HCT116 (cell line): ENCODE measurements at regions not wholly inside any gene's neighbourhood (a gene's known extent, or its start where the extent isn't known, plus 50 kb on each side); places are given as distances from the start of the nearest gene placed in this dataset.

ENCODE experiments used
- ATAC-seq: fragments of 200-7000 bp; cut with Tn5 transposase; 2 replicates; pipeline ENCODE4 v1.9.1; 2020; ENCODE audit warnings: mild to moderate bottlenecking, moderate library complexity
- BruUV-seq: library from RNA; stranded (reverse); fragments of 400-500 nt; replicated peaks from 2 replicates; lab custom pipeline; 2021; lab: Mats Ljungman, UMichigan
- CTCF ChIA-PET: fragments of 300-600 bp; sonication (Branson Sonifier 250); formaldehyde crosslinking; loops from one replicate; lab custom pipeline; 2021; ENCODE audit warnings: antibody characterized with exemption; lab: Charles Lee
- POLR2A ChIA-PET: fragments of 300-600, 350-600 bp; sonication (Branson Sonifier 250); formaldehyde crosslinking; loops from one replicate; lab custom pipeline; 2021; ENCODE audit warnings: antibody characterized with exemption; lab: Charles Lee
- RAD21 ChIA-PET, 2 experiments: fragments of 300-600 bp; sonication (Branson Sonifier 250); formaldehyde crosslinking; loops; one replicate each; lab custom pipeline; 2023; ENCODE audit warnings: low total read pairs in 2 of 2; ENCODE audit not compliant: uncharacterized antibody in 2 of 2, unreplicated experiment in 2 of 2, low non-redundant PET in 1 of 2; lab: Charles Lee
- DNase-seq: peaks from one replicate; pipeline ENCODE4 v3.0.0-alpha.2; 2010; ENCODE audit warnings: low read depth, low spot score
- H2AFZ ChIP-seq: fragments of 200-600 bp; shearing (Covaris generic), sonication (generic); 2 replicates; pipeline ENCODE4 v1.6.1; 2017; ENCODE audit warnings: low read depth, mixed run types, mixed read lengths, antibody characterized with exemption, low read length; ENCODE audit not compliant: poor library complexity, severe bottlenecking
- H3K27ac ChIP-seq: 2 replicates; pipeline ENCODE4 v1.5.1; 2012; ENCODE audit warnings: low read depth, low read length
- H3K27me3 ChIP-seq: fragments of 200-600 bp; sonication (generic); 2 replicates; pipeline ENCODE4 v1.6.1; 2016; ENCODE audit warnings: mixed run types, low read length, mixed read lengths; ENCODE audit not compliant: insufficient read depth
- H3K36me3 ChIP-seq, 2 experiments: fragments of 200-500 bp in 1 of 2; fragments of 200-600 bp in 1 of 2; sonication (Bioruptor generic) in 1 of 2; sonication (generic) in 1 of 2; 2 replicates each; pipeline versions ENCODE4 v1.5.1 to v1.6.1; 2014 to 2016; ENCODE audit warnings: low read length in 2 of 2, inconsistent platforms in 1 of 2, mixed read lengths in 1 of 2, mixed run types in 1 of 2; ENCODE audit not compliant: insufficient read depth in 2 of 2, control insufficient read depth in 1 of 2
- H3K4me1 ChIP-seq, 2 experiments: fragments of 200-600 bp in 1 of 2; sonication (generic) in 1 of 2; 2 replicates each; pipeline versions ENCODE4 v1.5.1 to v1.6.1; 2012 to 2017; ENCODE audit warnings: low read length in 2 of 2, inconsistent platforms in 1 of 2, mild to moderate bottlenecking in 1 of 2, mixed read lengths in 1 of 2, mixed run types in 1 of 2, moderate library complexity in 1 of 2; ENCODE audit not compliant: insufficient read depth in 2 of 2, control insufficient read depth in 1 of 2
- H3K4me2 ChIP-seq: fragments of 200-600 bp; sonication (generic); 2 replicates; pipeline ENCODE4 v1.6.1; 2017; ENCODE audit warnings: mixed run types, low read length, mixed read lengths
- H3K4me3 ChIP-seq, 2 experiments: fragments of 200-600 bp in 1 of 2; sonication (generic) in 1 of 2; replicated peaks in 1 of 2; 2 replicates each; pipeline ENCODE4 v1.5.1; 2011 to 2016; ENCODE audit warnings: low read length in 2 of 2, control low read depth in 1 of 2, low read depth in 1 of 2, mild to moderate bottlenecking in 1 of 2, mixed read lengths in 1 of 2, mixed run types in 1 of 2
- H3K79me2 ChIP-seq: fragments of 200-600 bp; sonication (generic); 2 replicates; pipeline ENCODE4 v1.6.1; 2017; ENCODE audit warnings: mild to moderate bottlenecking, mixed run types, low read length, moderate library complexity, mixed read lengths; ENCODE audit not compliant: insufficient read depth
- H3K9ac ChIP-seq: fragments of 200-600 bp; sonication (generic); 2 replicates; pipeline ENCODE4 v1.6.1; 2016; ENCODE audit warnings: low read length, mixed read lengths
- H3K9me2 ChIP-seq: fragments of 200-600 bp; sonication (generic), shearing (Covaris generic); 2 replicates; pipeline ENCODE4 v1.6.1; 2017; ENCODE audit warnings: mixed run types, mild to moderate bottlenecking, moderate library complexity; ENCODE audit not compliant: insufficient read depth
- H3K9me3 ChIP-seq, 2 experiments: fragments of 200-500 bp in 1 of 2; fragments of 200-600 bp in 1 of 2; sonication (Bioruptor generic) in 1 of 2; sonication (generic) in 1 of 2; 2 replicates each; pipeline ENCODE4 v1.6.1; 2014 to 2017; ENCODE audit warnings: low read length in 2 of 2, mixed read lengths in 2 of 2, inconsistent platforms in 1 of 2, low read depth in 1 of 2, mild to moderate bottlenecking in 1 of 2, mixed run types in 1 of 2, moderate library complexity in 1 of 2; ENCODE audit not compliant: control insufficient read depth in 1 of 2, insufficient read depth in 1 of 2
- H4K20me1 ChIP-seq: fragments of 200-600 bp; sonication (generic), shearing (Covaris generic); 2 replicates; pipeline ENCODE4 v1.6.1; 2017; ENCODE audit warnings: mixed run types, mild to moderate bottlenecking, moderate library complexity; ENCODE audit not compliant: insufficient read depth
- EGR1 ChIP-seq: IDR thresholded peaks from 2 replicates; pipeline ENCODE4 v1.6.1; 2012; ENCODE audit warnings: low read depth
- EZH2phosphoT487 ChIP-seq: fragments of 200-600 bp; IDR thresholded peaks from 2 replicates; pipeline ENCODE4 v1.6.1; 2018; ENCODE audit warnings: antibody characterized with exemption, borderline replicate concordance
- JUND ChIP-seq: IDR thresholded peaks from 2 replicates; pipeline ENCODE4 v1.6.1; 2012
- RAD21 ChIP-seq: IDR thresholded peaks from 2 replicates; pipeline ENCODE4 v1.6.1; 2012; ENCODE audit warnings: low read depth, mild to moderate bottlenecking
- SIN3A ChIP-seq: IDR thresholded peaks from 2 replicates; pipeline ENCODE4 v1.6.1; 2012; ENCODE audit warnings: low read depth
- SRF ChIP-seq: IDR thresholded peaks from 2 replicates; pipeline ENCODE4 v1.6.1; 2012; ENCODE audit warnings: low read depth
- ZFX ChIP-seq: fragments of 450-650 bp; IDR thresholded peaks from 2 replicates; pipeline ENCODE4 v1.6.1; 2017
- ZNF274 ChIP-seq: fragments of 200-500 bp; sonication (Bioruptor generic); IDR thresholded peaks from 2 replicates; pipeline ENCODE4 v1.6.1; 2014; ENCODE audit warnings: mild to moderate bottlenecking, low read depth, low read length, inconsistent platforms
- intact Hi-C: fragments of 100-400 bp; cut with micrococcal nuclease; formaldehyde crosslinking; loops from 2 replicates; pipeline ENCODE4 v1.10.0; 2022

- peaks cover 0 to 10% of the 10 kb centered on the region in 2 experiments; a peak in 2 of 4 replicates for H3K4me1 ChIP-seq
- POLR2A ChIA-PET = no interaction called here
- CTCF ChIA-PET = no interaction called here
- no TSS peak for BruUV-seq
- no peak for TF ChIP-seq SRF
- no peak for TF ChIP-seq ZFX
- TF ChIP-seq EGR1 = no peak
- TF ChIP-seq SIN3A = no peak
- TF ChIP-seq EZH2phosphoT487 = no peak
- TF ChIP-seq ZNF274 = no peak
- no peak for TF ChIP-seq RAD21
- no peak for TF ChIP-seq JUND
- H2AFZ ChIP-seq = no peak overlapping the region
- H3K4me3 ChIP-seq = no peak overlapping the region
- H3K9me3 ChIP-seq = no peaks in the 10 kb centered on the region
- no peak for DNase-seq
- no peak overlapping the region for H3K9ac ChIP-seq
- no peaks in the 10 kb centered on the region for H3K79me2 ChIP-seq
- H4K20me1 ChIP-seq = no peaks in the 10 kb centered on the region
- intact Hi-C loops = loop anchor here (10.0 kb wide), 1 partner anchor 88 kb away; the partner anchor contains the start of gene INHBB
- RAD21 ChIA-PET = no interaction called here
- H3K36me3 ChIP-seq = no peaks in the 10 kb centered on the region
- no peak for ATAC-seq
- no peak overlapping the region for H3K27ac ChIP-seq
- H3K27me3 ChIP-seq = no peaks in the 10 kb centered on the region
- no peak overlapping the region for H3K4me2 ChIP-seq
- no peaks in the 10 kb centered on the region for H3K9me2 ChIP-seq
Measured at GRCh38 chr2:120432976-120433815, 87.3 kb downstream of the INHBB start.

- TF ChIP-seq ZFX = no peak
- H3K27me3 ChIP-seq = no peaks in the 10 kb centered on the region
- ChIA-PET CTCF (no interaction called here), RAD21 (no interaction called here), POLR2A (no interaction called here)
- H3K36me3 ChIP-seq = no peaks in the 10 kb centered on the region
- H3K4me3 ChIP-seq = no peak overlapping the region
- intact Hi-C loops = loop anchor here (10.0 kb wide), 1 partner anchor 89 kb away; the partner anchor contains the start of gene INHBB
- H3K27ac ChIP-seq = no peak overlapping the region
- H3K4me1 ChIP-seq = peaks cover 0 to 10% of the 10 kb centered on the region in 2 experiments; a peak in 2 of 4 replicates
- H3K4me2 ChIP-seq = no peak overlapping the region
- H3K79me2 ChIP-seq = no peaks in the 10 kb centered on the region
- H3K9me3 ChIP-seq = no peaks in the 10 kb centered on the region
- H4K20me1 ChIP-seq = no peaks in the 10 kb centered on the region
- H3K9me2 ChIP-seq = no peaks in the 10 kb centered on the region
- DNase-seq (no peak), ATAC-seq (no peak)
- H3K9ac ChIP-seq = no peak overlapping the region
- no peak overlapping the region for H2AFZ ChIP-seq
- BruUV-seq = no TSS peak
Measured at GRCh38 chr2:120433816-120434290, 87.9 kb downstream of the INHBB start.
